IPS-11a (cell line): ENCODE measurements at regions not wholly inside any gene's neighbourhood (a gene's known extent, or its start where the extent isn't known, plus 50 kb on each side); places are given as distances from the start of the nearest gene placed in this dataset.

ENCODE experiments used
- H3K4me3 ChIP-seq: one replicate; pipeline ENCODE4 v1.5.1; 2013; ENCODE audit warnings: low read depth, low read length, control low read depth

DNA sequence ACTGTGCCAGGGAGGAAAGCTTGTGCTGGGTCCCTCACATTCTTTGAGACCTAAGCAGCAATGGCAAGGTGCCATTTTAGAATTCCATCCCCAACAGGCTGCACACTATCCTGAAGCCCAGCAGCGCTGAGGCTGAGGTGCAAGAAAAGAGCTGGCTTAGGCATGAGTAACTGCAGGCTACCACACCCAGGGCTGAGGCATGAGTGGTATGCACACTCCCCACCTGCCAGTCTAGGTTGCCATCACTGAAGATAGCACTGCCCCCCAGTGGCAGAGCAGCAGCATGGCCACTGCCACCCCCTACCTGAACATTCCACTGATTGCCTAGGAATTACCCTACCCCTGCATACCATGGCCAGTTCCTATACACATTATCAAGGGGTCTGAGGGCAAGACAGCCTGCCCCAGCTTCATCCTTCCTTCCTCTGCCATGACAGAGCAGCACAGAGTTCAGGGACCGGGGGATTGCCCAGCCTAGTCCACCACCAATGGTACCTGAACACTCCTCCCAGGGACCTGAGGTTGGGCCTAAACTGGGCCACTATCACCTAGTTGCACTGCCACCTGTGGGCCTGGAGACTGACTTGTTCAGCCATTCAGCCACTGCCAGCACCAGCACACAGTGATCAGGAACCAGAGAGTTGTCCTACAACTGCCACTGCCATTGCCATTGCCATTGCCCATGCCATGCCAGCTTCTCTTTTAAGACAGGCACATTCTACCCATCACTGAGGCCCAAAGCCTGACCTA is 129.8 kb downstream of the SATB1 start:
- no peak overlapping the region for H3K4me3 ChIP-seq

GRCh38 chr3:18290157-18290556 is 135.0 kb downstream of the SATB1 start:
- H3K4me3 ChIP-seq = no peak overlapping the region

DNA sequence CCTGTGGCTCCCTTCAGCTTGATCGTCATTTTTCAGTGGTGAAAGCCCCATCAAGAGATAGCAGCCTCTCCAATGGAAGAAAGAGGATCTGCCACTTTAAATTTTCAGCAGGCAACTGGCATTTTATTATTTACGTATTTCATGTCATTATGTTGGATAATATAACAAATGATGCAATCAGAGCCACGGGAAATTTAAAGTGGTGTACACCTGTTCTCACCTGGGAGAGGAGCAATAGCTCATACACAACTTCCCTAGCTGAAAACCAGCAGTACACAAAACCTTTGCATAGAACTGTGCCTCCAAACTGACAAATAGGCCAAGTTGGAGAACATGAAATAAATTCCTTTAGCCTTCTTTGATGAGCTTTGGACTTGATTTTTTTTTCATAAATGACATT is 136.9 kb downstream of the SATB1 start:
- no peak overlapping the region for H3K4me3 ChIP-seq

DNA sequence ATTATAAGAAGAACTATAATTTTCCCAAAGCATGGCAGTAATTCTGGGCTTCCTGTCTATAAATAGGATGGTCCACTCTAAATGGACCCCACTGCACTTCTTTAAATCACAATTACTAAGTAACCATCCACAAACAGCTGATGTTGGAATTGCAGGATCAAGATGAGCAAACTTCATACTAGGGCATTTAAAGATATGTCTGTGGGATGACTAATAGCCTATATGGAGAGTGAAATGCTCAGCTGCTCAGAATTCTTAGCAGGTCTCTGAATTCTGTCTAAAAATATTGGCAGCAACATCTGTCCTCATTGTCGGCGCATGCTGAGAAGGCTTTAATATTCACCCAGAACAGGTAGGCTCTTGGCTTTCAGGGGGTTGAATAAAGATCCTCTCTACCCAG is 140.4 kb downstream of the SATB1 start:
- H3K4me3 ChIP-seq = no peak overlapping the region

DNA sequence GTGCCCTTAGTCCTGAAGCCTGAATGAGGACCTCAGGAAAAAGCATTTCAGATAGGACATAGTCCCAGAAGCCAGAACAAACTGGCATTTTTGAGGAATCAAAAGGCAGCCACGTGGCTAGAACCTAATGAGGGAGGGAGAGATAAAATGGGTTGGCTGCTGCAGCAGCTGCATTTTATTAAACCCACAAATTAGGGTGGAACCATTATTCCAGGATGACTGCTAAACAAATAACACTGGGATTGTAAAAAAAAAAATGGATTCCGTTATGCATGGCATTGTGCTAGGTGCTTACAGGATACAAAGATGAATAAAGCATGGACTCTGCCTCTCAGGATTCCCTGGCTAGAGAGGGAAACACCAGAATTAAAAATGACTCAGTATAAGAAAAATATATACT is 141.5 kb downstream of the SATB1 start:
- no peak overlapping the region for H3K4me3 ChIP-seq

GRCh38 chr3:18282507-18282906 is 142.6 kb downstream of the SATB1 start:
- H3K4me3 ChIP-seq = no peak overlapping the region

- no peak overlapping the region for H3K4me3 ChIP-seq
These were observed 145.9 kb downstream of the SATB1 start for GRCh38 chr3:18279226-18279737.

- H3K4me3 ChIP-seq = no peak overlapping the region
These were observed 160.3 kb downstream of the SATB1 start for GRCh38 chr3:18264853-18265252.

DNA sequence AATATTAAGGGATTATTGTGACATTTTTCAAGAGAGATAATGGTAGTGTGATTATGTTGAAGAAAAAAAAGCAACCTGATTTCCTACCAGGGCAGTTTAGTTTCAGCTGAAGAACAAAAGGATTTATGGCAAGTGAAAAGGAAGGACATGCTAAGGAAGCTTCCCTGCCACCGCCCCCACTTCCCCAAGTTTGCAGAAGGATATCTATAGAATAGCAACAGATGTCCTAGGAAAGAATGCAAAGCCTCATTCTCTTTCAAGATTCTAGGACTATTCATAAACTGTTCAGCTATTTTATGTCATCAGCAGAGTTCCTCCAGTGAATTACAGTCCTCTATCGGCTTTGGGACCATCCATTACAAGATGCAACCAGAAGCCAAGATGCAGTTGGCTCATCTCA is 160.8 kb downstream of the SATB1 start:
- H3K4me3 ChIP-seq = no peak overlapping the region

- H3K4me3 ChIP-seq = no peak overlapping the region
These were observed 166.6 kb downstream of the SATB1 start for GRCh38 chr3:18258492-18258891.

DNA sequence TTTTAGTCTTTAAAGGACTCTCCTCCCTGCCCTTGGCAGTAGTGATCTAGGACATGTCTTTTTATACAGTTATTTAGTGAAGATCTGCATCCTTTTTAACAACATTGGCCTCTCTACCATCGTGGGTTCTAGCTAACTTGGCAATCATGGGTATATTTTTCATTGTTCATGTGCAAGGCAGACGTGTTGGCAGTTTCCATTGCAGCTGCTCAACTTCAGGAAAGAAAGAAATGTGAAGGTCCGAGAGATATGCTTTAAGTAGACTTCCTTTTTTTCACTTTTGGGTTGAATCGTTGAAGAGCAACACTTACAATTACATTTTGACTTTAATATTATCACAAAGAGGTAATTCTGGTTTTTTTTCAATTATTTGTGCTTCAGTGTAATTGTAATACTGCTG is 172.6 kb downstream of the SATB1 start:
- H3K4me3 ChIP-seq = no peak overlapping the region

DNA sequence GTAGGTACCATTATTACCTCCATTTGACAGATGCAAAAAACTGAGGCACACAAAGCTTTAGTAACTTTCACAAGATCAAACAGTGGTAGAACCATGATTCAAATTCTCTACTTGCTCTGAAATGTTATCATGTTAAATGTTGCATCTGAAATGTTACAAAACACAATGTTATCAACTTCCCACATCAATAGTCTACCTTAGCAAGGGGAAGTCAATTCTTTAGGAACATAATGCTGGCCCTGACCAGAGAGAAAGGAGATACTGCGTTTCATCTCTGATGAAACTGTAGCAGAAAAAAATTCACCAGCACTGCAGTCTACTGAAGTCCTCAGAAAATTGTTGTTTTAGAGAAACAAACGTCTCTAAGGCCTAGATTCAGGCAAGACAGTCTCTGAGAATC is 174.1 kb downstream of the SATB1 start:
- H3K4me3 ChIP-seq = no peak overlapping the region

DNA sequence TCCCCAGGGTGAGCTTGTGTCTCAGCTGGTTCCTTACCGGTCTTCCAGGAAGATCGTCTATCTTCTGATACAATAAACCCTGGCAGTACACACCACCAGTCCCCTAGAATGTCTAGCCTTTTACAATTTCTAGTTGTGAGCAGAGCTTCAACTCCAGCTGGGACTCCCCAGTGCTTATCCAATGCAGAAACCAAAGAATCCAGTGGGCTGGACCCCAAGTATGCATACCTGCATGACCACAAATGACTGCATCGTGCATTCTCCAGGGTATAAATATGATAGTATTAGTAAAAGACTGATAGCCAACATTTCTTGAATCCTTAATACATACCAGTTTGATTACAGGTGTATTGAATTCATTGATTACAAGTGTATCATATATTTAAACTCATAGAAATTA is 176.0 kb downstream of the SATB1 start:
- no peak overlapping the region for H3K4me3 ChIP-seq

DNA sequence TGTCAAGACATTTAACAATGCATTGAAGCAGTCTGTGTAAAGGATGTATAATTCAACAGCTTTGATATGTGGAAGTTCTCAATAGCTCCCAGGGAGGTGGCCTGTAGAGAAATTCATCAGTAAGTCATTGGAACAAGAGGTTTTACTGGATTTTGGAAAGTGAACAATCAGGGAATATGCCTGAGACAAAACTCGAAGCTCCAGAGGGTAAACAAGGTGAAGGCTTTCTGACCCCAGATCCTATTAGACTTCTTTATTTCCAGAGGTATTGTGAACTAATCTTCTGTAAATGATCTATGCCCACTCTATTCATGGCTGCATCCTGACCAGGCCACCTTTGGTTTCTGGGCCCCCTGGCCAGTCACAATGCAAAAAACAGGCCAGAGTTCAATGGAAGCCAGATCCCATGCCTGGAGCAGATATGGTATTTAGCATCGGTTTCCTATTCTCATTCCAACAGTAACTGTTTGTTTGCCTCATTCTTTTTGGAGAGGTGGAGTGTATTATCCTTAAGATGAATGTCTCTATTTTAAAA is 177.3 kb downstream of the SATB1 start:
- no peak overlapping the region for H3K4me3 ChIP-seq

DNA sequence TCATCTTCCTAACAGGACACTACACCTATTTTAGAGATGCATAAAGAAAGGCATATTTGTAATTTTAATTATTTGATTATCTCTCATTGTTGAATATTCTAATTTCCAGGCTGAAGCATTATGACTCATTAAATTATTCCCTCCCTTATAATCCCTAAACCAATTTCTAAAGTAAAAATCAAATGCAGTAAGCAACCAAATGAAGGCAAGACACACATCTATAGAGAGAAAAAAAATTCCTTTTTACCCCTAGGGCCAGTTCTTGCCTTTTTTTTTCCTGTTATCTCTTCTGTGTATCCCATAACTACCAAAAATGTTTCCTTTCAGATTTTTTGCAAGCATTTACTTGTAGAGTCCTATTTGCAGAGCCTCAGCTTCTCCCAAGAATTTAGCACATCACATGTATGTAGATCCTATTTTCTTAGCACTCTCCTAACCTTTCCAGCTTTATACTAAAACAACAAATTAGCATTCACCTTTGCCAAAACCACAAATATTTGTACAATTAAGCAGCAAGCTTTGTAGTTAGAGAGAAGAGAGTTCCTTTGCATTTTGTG is 177.9 kb downstream of the SATB1 start:
- no peak overlapping the region for H3K4me3 ChIP-seq

DNA sequence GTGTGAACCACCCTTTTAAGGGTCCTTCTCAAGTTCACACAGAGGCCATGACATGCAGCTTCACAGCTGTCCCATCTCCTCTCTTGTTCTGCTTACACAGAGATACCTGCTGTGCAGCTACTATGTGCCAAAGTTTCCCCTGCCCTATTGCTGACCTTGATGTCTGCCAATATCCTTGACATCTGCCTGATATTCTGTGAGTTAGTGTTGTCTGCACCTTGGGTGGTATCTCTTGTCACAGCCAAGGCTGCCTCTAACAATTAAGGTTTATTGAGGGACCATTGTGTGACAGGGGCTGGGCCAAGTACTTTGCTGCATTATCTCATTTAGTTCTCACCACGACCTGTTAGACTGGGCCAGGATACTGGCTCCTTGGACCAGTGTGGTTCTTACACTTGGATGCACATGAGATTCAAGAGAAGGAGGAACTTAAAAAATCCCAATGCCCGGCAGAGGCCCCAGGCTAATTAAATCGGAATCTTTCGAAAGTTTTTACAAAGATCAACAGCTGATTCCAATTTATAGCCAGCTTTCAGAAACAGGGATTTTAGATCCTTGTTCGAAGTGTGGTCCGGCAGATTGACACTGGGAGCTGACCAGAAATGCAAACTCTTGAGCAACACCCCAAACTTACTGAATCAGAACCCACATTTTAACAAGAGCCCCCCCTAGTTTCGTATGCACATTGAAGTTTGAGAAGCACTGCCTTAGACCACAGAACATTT is 178.6 kb downstream of the SATB1 start:
- H3K4me3 ChIP-seq = no peak overlapping the region

- no peak overlapping the region for H3K4me3 ChIP-seq
These were observed 179.4 kb downstream of the SATB1 start for GRCh38 chr3:18245721-18246120.

DNA sequence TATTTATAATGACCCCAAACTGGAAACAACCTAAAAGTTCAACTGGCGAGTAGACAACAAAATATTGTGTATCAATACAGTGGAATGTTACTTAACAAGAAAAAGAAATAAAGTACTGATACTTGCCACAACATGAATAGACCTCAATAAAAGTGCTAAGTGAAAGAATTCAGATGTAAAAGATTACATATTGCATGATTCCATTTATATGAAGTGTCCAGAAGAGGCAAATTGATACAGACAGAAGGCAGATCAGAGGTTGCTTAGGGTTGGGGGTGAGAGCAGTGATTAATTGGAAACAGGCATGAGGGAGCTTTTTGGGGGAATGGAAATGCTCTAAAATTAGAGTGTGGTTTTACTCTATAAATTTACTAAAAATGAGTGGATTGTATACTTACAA is 183.3 kb downstream of the SATB1 start:
- H3K4me3 ChIP-seq = no peak overlapping the region

DNA sequence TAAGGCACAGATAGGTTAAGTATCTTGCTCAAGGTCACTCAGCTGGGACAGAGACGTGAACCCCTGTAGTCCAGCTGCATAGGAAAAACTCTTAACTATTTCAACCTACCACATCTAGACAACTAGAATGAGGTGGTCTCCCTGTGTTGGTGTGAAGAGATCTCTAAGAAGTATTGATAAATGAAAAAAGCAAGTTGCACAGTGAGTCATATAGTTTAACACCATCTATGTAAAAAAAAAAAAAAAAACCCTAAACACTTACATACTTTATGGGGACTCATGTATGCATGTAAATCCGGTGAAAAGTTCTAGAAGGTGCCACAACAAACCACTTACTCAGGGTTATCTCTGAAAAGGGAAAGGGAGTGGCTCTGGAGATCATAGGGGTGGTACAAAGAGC is 185.5 kb downstream of the SATB1 start:
- no peak overlapping the region for H3K4me3 ChIP-seq

DNA sequence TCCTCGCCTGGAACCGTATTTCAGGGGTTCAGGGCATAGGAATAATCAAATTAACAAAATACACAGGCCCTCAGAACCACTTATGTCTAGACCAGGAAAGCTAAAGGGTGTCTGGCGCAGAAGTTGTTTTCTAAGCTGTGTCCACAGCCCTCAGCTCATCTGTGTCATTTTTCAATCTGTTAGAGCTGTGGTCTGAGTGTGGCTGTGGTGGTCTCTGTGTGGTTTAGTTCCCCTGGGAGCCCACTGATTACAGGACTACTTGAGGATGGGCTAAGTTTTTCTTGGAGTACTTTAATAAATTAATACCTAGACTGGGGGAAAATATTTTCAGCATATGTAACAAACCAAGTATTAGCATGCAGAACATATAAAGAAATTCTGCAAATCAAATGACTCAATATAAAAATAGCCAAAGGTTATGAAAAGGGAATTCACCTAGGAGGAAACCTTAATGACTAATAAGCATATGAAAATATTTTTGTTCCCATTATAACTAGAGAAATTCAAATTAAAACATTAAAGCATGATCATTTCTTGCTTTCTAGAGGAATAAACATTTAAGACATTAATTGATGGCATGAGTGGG is 186.3 kb downstream of the SATB1 start:
- H3K4me3 ChIP-seq = no peak overlapping the region

DNA sequence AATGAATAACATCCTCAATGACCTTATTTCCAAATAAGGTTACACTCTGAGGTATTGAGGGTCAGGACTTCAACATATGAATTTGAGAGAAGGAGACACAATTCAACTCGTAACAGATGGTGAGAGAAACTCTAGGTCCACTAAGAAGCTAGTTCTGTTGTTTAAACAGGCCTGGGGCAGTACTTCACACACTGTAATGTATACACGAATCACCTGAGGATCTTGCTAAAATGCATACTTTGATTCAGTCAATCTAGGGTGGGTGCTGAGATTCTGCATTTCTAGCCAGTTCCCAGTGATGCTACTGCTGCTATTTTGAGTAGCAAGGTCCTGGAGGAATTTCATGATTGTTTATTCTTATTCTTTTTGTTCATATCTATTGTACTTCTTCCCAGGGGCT is 186.8 kb downstream of the SATB1 start:
- no peak overlapping the region for H3K4me3 ChIP-seq
